Astrocyte of the spinal cord (primary cell): ENCODE measurements at regions not wholly inside any gene's neighbourhood (a gene's known extent, or its start where the extent isn't known, plus 50 kb on each side); places are given as distances from the start of the nearest gene placed in this dataset.

Experiments used
- DNase-seq: peaks from one replicate; pipeline ENCODE4 v3.0.0; 2011; ENCODE audit warnings: low read depth, low spot score
- H3K4me3 ChIP-seq: 2 replicates; pipeline ENCODE4 v1.5.1; 2011; ENCODE audit warnings: low read depth, mild to moderate bottlenecking, low read length, moderate library complexity
- in situ Hi-C: cut with HindIII; loops from 2 replicates; pipeline ENCODE4 v1.10.0; 2017; ENCODE audit warnings: low sequenced_read_pairs
- TF ChIP-seq, protein P1 (sequence below): IDR thresholded peaks from 2 replicates; pipeline ENCODE4 v1.5.1; 2012; ENCODE audit warnings: low read depth, mild to moderate bottlenecking, low read length, inconsistent platforms

DNA sequence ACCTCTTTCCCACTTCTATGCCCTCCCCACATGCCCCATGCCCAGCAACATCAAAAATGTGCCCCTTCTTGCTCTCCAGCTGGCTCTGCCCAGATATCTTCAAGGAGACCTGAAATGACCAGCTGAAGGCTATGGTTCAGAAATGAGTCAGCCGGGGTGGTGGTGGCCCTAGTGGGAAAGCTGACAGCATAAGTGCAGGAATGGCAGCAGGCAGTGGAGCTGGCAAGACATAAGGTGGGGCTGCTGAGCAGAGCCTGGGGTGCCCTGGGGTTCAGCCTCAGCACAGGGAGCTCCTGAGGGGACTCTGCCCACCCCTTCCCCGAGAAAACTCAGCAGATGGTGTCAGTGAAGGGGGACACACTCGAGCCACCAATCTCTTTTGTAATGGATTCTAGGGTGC is 593.4 kb downstream of the BUD13 start:
- in situ Hi-C loops: no loop called here
- TF ChIP-seq, protein P1, sequence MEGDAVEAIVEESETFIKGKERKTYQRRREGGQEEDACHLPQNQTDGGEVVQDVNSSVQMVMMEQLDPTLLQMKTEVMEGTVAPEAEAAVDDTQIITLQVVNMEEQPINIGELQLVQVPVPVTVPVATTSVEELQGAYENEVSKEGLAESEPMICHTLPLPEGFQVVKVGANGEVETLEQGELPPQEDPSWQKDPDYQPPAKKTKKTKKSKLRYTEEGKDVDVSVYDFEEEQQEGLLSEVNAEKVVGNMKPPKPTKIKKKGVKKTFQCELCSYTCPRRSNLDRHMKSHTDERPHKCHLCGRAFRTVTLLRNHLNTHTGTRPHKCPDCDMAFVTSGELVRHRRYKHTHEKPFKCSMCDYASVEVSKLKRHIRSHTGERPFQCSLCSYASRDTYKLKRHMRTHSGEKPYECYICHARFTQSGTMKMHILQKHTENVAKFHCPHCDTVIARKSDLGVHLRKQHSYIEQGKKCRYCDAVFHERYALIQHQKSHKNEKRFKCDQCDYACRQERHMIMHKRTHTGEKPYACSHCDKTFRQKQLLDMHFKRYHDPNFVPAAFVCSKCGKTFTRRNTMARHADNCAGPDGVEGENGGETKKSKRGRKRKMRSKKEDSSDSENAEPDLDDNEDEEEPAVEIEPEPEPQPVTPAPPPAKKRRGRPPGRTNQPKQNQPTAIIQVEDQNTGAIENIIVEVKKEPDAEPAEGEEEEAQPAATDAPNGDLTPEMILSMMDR: no peak

DNA sequence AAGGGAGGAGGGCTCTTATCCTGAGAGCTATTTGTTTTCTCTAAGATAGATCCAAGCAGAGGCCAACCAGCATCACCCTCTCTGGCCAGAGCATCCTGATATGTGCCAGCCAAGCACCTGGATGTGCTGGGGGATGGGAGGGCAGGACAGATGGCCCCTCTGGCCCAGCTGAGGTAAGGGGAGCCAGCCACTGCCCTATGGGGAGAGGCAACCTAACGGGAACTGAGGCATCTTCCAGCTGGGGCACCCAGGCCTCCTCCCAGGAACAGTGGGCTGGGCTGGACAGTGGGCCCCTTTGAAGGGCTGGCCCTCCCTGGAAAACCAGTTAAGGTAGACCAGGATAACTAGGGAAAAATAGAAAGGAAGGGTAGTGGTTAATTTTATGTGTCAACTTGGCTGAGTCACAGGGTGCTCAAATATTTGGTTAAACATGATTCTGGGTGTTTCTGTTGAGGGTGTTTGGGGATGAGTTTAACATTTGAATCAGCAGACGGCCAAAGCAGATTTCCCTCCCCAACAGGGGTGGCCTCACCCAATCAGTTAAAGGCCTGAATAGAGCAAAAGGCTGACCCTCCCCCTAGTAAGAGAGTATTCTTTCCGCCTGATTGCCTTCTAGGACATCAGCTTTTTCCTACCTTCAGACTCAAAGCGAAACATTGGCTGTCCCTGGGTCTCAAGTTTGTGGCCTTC is 595.1 kb downstream of the BUD13 start:
- in situ Hi-C loops: no loop called here
- H3K4me3 ChIP-seq: no peak overlapping the region
- DNase-seq: no peak
- TF ChIP-seq, protein P1: no peak

More for the DNA sequence above, 593.4 kb downstream of the BUD13 start:
- DNase-seq: no peak
- no peak overlapping the region for H3K4me3 ChIP-seq

DNA sequence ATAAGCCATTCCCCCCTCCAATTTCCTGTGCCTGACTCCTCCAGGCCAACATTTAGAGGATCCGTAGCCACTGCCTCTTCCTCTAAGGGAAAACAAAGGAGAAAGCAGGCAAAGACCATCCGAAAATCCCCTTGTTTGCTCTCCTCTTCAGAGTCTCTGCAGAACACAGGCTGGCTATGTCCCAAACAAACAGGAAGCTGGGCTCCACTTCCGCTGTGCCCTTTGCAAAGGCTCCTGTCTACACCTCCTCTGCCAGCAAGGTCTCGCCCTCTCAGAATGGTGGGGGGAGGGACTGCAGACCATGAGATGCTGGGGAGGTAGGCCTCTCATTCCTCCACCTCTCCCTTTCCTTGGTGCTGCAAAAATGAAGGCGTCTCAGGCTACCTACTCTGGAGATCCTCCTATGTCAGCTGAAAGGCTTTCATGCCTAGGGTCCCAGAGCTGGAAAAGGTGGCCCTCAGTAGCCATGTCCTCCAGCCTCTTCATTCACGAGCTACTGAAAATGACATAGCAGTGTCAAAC is 596.2 kb downstream of the BUD13 start:
- in situ Hi-C loops: no loop called here
- no peak overlapping the region for H3K4me3 ChIP-seq
- DNase-seq: no peak
- TF ChIP-seq, protein P1: no peak

DNA sequence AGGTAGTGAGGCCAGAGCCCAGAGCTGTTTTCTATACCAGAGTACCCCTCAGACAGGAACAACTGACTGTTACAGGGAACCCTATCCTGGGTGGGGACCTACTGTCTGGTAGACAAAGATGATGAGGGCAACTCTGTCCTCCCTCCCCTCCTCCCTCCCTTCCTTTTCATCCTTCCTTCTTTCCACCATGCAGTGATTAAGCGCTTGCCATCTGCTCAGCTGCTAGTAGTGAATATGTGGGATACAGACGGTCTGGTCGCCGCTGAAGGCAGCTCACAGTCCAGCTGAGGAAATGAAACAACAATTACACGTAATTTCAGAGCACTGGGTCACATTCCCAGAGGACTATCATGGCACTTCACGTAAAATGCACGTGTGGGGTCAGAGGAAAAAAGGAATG is 597.1 kb downstream of the BUD13 start:
- no peak for DNase-seq
- no peak overlapping the region for H3K4me3 ChIP-seq
- TF ChIP-seq, protein P1: no peak
- in situ Hi-C loops: no loop called here

DNA sequence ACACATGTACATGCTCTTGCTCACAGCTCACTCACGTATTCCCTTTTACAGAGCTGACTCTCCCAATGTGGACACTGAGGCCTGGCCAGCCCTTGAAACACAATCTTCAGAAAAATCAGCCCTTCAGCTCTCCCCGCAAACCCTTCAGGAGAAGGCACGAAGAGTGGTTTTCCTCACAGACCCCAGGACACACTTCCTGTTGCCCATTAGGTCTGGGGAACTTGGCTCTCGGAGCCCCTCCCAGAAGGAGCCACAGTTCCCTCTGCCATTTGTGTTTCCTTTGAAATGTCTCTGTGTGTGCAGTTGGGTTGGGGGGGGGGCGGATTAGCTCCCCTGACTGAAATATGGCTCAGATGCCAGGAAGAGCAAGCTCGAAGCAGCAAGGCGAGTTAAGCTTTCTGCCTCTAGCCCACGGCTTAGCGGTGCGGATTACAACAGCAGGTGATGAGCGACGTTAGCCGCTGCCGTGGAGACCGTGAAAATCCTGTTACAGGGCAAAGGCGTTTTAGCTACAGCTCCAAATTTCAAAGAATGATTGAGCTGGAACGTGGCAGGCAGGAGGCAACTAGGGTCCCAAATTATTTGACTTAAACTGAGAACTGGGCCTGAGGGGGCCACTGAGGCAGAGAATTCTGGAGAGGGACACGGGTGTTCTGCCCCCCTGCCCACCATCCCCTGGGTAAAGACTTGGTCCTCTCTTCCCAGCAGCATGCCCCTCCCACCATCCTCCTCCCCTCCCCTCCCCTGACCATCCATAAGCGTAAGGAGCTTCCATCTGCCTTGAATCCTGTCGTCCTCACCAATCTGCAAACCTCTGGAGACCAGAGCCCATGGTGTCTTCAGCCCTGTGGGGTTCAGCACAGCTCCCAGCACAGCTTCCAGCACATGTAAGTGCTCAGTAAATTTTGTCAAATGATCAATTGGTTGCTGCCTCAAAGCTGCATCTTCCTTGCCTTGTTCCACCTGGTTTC is 598.6 kb downstream of the BUD13 start:
- in situ Hi-C loops: no loop called here
- DNase-seq: no peak
- TF ChIP-seq, protein P1: no peak
- no peak overlapping the region for H3K4me3 ChIP-seq

DNA sequence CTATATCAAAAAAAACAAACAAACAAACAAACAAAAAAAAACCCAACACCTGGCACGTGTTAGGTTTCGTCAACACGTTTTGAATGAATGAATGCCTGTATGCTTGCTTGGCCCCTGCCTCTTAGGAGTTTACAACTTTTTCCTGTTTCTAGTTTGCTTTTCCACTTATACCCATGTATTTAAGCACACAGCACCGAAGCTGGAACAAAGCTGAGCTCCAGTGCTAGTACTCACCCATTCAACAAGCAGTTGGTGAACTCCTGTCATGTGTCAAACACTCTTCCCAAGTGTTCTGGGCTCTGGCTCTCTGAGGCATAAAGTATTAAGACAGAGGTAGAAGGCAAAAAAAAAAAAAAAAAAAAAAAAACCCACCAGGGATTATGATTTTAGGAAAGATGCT is 599.3 kb downstream of the BUD13 start:
- no peak overlapping the region for H3K4me3 ChIP-seq
- DNase-seq: no peak
- in situ Hi-C loops: no loop called here
- TF ChIP-seq, protein P1: no peak
